NCI-H2227 (cell line): ENCODE measurements at regions not wholly inside any gene's neighbourhood (a gene's known extent, or its start where the extent isn't known, plus 50 kb on each side); places are given as distances from the start of the nearest gene placed in this dataset.
"Not testable (repeated sequence)": the region's sequence is repeated elsewhere in the genome, so short reads cannot be mapped to it uniquely, and the experiment has no call there.

Experiments used
- DNase-seq: peaks from one replicate; lab custom pipeline; 2025; ENCODE audit not compliant: unreplicated experiment; lab: John Stamatoyannopoulos, UW

GRCh38 chr11:42674436-42674835 lies 637.4 kb upstream of the API5 start:
- no peak for DNase-seq

- no peak for DNase-seq
Measured at GRCh38 chr11:42707541-42707940, 604.3 kb upstream of the API5 start.

GRCh38 chr11:42709216-42709615 lies 602.6 kb upstream of the API5 start:
- no peak for DNase-seq

- DNase-seq = no peak
Measured at GRCh38 chr11:42713279-42713678, 598.5 kb upstream of the API5 start.

GRCh38 chr11:42713753-42714152 lies 598.0 kb upstream of the API5 start:
- DNase-seq = no peak

GRCh38 chr11:42720716-42721563 lies 590.9 kb upstream of the API5 start:
- DNase-seq = no peak

GRCh38 chr11:42727879-42728278 lies 583.9 kb upstream of the API5 start:
- no peak for DNase-seq

GRCh38 chr11:42762348-42762747 lies 549.4 kb upstream of the API5 start:
- no peak for DNase-seq

- no peak for DNase-seq
Measured at GRCh38 chr11:42764936-42765335, 546.9 kb upstream of the API5 start.

GRCh38 chr11:42768576-42768975 lies 543.2 kb upstream of the API5 start:
- DNase-seq = no peak

GRCh38 chr11:42770444-42771065 lies 541.2 kb upstream of the API5 start:
- DNase-seq = no peak

GRCh38 chr11:42772886-42773285 lies 538.9 kb upstream of the API5 start:
- no peak for DNase-seq

- DNase-seq = no peak
Measured at GRCh38 chr11:42773729-42774128, 538.1 kb upstream of the API5 start.

GRCh38 chr11:42774567-42774966 lies 537.2 kb upstream of the API5 start:
- no peak for DNase-seq

- no peak for DNase-seq
Measured at GRCh38 chr11:42777776-42778175, 534.0 kb upstream of the API5 start.

GRCh38 chr11:42778193-42778592 lies 533.6 kb upstream of the API5 start:
- DNase-seq = no peak

- no peak for DNase-seq
Measured at GRCh38 chr11:42779555-42779954, 532.2 kb upstream of the API5 start.

GRCh38 chr11:42786981-42787380 lies 524.8 kb upstream of the API5 start:
- no peak for DNase-seq

GRCh38 chr11:42795483-42795882 lies 516.3 kb upstream of the API5 start:
- not testable (repeated sequence) for DNase-seq

GRCh38 chr11:42800041-42800440 lies 511.8 kb upstream of the API5 start:
- no peak for DNase-seq

GRCh38 chr11:42802201-42802899 lies 509.4 kb upstream of the API5 start:
- DNase-seq = no peak

GRCh38 chr11:42806191-42806590 lies 505.6 kb upstream of the API5 start:
- no peak for DNase-seq
